GM21528 (cell line): ENCODE measurements at regions not wholly inside any gene's neighbourhood (a gene's known extent, or its start where the extent isn't known, plus 50 kb on each side); places are given as distances from the start of the nearest gene placed in this dataset.

Source experiments
- ATAC-seq: cut with Tn5 transposase; IDR thresholded peaks from one replicate; pipeline ENCODE4 v1.9.1; 2021; ENCODE audit warnings: mild to moderate bottlenecking, moderate library complexity; ENCODE audit not compliant: unreplicated experiment, low FRiP score

GRCh38 chr21:39124681-39125251, 58.5 kb downstream of the PSMG1 start:
- ATAC-seq, result no peak

- no peak for ATAC-seq
These were observed 59.9 kb downstream of the PSMG1 start for GRCh38 chr21:39123375-39123774.

DNA sequence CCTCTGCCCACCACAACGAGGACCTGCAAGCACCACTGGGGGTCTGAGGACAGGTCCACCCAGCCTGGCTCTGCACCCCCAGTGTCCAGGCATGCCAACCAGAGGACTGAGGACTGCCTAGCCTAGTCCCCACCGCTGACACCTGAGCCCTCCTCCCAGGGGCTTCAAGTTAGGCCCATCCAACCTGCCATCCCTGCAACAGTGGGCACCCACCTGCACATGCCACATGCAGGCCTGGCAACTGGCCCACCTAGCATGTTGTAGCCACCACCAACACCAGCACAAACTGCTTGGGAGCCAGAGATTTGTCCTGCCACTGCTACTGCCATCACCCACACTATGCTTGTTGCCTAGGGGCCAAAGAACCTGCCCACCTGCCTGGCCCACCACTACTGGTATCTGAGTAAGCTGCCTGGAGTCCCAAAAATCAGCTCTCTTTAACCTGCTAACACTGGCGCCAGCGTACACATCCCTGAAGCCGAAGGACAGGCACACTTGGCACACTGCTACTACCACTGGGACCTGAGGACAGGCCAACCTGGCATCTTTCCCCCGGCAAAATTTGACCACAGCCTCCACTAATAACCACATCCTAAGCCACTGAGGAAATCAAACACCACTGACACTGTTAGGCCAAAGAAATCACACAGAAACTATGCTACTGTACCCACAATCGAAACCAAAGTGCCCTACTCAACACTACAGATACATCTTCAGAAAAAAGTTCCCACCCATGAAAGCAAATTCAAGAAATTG, 61.5 kb downstream of the PSMG1 start:
- ATAC-seq, result no peak

- ATAC-seq, result no peak
These were observed 62.2 kb downstream of the PSMG1 start for GRCh38 chr21:39120876-39121599.

- no peak for ATAC-seq
These were observed 63.4 kb downstream of the PSMG1 start for GRCh38 chr21:39119891-39120290.

GRCh38 chr21:39118604-39119215, 64.5 kb downstream of the PSMG1 start:
- no peak for ATAC-seq

GRCh38 chr21:39118061-39118460, 65.2 kb downstream of the PSMG1 start:
- no peak for ATAC-seq

- no peak for ATAC-seq
These were observed 65.7 kb downstream of the PSMG1 start for GRCh38 chr21:39117440-39117970.

GRCh38 chr21:39116761-39117439, 66.4 kb downstream of the PSMG1 start:
- no peak for ATAC-seq

DNA sequence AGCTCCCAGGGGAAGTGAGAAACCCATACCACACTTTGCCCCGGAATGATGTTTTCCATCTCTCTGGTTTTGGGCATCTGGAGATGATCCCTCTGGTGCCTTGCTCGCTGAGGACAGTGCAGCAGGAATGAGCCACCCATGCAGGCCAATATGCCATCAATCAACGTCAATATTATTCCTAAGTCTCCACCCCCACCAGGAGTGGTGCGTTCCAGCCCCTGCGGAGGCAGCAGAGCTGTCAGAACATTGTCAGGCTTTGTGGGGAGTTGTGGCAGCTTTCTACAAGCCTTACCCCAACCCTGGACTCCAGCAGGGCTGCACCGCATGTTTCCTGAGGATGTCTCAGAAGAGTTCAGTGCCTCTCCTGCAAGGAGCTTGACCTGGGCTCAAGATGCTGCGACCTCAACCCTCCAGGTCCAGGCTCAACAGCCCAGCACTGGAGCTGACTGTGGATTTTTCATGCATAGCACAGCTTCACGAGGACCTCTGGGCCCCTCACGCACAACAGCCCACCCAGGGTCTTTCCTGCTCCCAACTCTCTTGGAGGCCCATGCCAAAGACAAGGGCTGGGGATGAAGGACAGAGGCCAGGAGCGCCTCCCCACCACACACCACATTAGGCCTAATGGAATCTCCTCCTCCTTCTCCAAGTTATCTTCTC, 67.5 kb downstream of the PSMG1 start:
- no peak for ATAC-seq

DNA sequence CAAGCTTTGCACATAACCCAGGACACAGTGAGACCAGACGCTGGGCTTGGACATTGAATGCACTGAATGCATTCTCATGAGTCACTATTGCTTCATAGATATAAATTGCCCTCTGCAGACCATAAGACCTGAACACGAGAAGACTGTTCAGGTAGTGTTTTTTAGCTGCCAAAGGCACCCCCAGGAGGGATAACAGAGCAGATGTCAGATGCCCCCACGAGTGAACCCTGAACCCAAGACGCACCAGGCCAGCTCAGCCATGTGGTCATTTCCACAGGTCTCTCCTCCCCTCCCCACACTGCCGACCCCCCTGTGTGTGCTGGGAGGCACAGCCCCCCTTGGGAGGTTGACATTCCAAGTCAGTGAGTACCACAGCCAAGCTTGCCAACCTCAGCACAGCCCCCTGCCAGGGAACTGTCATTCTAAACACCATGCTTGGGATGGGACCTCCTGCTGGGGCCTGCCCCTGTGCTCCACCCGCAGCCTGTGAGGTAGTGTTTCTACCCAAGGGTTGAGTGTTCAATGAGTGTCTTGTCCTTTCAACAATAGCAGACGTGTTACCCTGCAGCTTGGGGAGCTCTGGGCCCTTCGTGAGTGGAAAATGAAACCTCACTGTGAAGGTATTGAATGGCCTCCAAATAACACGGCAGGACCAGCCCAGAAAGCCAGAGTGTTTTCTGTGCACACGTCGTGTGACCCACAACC, 68.2 kb downstream of the PSMG1 start:
- ATAC-seq, result no peak

DNA sequence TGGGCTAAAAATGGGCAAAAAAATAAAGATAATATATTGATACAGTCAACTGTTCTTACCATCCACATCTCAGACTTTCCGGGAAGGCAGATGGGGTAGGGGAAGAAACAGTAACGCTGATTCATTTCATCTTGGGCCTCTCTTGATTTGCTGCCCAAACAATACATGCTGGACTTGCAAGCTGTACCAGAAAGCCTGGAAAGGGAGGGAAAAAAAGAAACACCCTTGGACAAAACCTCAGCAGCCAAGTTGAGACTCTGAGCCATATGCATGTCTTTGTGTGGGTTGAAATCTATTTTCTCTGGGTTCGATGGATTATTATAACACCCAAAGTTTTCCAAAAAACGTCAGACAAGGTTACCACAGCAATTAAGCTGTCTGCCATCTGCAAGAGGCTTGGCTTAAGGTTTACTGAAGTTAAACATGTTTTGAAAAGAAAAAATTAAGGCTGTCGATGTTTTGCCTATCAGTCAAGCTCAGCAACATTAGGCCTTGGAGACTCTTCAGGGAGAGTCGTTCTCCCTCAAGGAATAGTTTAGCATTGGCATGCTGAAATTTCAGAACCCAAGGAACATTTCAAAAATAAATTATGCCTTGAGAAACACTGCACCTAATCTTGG, 71.2 kb downstream of the PSMG1 start:
- ATAC-seq, result no peak

DNA sequence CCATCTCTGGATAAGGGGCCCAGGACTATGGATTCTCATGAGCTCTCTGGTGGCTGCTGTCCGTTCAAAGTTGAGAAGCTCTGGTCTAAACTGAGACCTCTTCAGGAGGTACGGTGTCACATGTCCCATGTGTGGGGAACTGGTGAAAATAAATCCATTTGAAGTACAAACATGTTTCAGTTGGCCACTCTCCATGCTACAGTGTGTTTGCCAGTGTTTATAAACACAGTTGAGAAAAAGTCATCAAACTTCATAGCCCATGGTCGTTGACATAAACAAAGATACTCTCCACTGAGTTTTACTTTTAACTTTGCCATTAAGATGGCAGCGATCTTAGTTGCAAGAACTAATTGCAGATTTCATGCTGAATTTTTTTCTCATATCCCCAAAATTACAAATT, 72.8 kb downstream of the PSMG1 start:
- ATAC-seq, result no peak

DNA sequence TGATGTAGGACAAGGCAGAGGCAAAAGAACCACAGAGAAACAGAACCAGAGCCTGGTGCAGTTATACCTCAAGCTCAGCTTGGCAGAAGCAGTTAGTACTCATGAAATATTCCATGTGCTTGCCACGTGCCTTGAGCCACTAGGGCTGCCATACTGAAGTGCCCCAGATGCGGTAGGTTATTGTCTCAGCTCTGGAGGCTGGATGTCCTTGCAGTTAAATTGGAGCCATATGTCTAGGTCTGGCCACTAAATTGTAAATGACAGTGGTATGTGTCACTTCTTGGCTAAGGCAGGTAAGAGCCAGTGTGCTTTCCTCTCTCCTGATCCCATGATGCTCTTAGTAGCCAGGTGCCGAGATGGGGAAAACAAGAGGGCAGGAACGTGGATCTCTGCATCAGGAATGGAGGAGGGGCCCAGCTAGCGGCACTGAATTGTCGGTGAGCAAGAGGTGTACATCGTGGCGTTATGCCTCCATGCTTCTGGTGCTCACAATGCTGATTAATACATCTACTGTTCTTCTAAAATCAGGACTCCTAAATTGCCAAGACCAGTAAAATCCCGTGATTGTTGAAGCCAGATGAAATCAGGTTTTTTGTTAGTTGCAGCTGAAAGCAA, 73.5 kb downstream of the PSMG1 start:
- no peak for ATAC-seq

- no peak for ATAC-seq
These were observed 74.1 kb downstream of the PSMG1 start for GRCh38 chr21:39109163-39109530.

DNA sequence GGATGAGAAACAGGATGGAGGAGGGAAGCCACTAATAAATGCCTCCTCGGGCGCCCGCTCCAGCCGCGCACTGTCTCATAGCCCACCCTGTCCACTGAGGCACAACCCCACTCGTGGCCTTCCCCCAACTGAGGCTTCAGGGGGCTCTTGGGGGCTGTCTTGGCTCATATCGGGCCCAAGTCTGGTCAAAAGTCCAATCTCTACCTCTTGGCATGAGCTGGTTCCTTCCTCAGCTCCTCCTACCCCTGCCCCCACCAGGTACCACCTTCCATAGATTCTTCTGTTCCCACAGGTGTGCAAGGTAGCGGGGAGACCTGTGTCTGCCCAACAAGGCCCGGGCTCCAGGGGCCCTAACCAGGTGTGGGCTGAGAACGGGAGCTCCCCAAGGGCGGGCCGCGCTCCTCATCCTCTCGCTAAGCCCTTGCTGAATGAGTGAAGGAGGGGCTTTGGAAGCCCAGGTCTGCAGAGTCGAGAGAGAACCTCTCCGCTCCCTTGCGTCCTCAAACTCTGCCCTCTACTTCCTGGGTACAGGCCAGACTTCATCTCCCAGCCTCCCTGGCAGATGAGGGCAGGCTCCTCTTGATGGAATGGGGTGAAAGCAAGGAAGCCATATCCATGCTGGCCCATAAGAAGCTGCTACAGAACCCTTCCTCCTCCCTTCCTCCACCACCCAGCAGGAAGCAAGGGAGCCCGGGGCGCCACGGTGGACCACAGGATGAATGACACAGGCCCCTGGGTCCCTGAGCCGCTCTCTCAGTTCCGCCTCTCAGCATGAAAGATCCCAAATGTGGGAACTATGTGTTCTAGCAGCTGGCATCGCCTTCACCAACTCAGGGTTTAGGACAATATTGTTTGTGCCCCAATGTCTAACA, 74.7 kb downstream of the PSMG1 start:
- no peak for ATAC-seq

DNA sequence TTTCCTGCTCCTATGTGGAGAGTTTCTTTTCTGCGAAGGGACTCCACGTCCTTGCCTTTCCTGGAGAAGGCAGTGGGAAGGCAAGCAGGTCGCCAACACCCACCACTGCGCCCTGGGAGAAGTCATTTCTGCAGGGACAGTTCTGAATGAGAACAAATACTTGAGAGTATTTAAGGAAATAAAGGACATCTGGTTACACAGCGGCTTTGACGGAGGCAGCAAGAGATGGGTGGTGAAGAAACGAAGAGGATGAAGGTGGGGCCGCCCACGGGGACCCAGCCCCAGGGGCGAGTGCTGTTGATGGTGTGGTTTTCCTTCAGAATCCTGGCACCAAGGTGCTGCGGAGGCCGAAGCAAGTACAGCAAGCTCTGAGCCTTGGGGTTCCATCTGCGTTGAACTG, 75.5 kb downstream of the PSMG1 start:
- ATAC-seq, result no peak
